GM04504 (cell line): ENCODE measurements at regions not wholly inside any gene's neighbourhood (a gene's known extent, or its start where the extent isn't known, plus 50 kb on each side); places are given as distances from the start of the nearest gene placed in this dataset.

Source experiments
- DNase-seq: peaks from one replicate; pipeline ENCODE4 v3.0.0-alpha.2; 2012; ENCODE audit warnings: low read depth

DNA sequence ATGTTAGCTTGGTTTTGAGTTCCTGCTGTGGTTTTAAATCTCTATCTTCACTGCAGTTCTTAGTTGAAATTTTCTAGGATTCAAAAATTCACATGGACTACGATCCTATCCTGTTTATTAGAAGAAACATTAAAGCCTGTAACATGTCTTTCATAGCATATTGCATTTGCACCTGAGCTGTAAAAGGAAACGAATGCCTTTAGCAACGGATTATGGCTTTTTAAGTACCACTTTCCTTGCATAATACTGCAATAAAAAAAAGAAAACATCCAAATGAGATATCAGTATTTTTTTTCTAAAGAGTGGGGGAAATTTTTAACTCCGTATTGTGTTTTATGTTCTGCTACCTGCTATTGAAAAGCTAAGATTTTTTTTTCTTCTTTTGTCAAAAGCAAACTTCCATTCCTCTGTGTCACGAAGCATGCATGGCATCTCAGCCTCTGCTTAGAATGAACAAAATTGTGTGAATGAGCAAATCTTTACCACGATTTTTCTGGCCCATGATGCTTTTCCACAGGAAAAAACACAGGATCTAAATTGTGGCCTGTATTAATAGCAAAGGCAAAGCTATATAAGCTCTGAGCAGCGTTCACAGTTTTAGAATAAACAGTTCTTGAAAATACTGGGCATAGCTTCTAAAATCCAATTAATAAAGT lies 110.0 kb upstream of the CDIN1 start:
- DNase-seq, result no peak

DNA sequence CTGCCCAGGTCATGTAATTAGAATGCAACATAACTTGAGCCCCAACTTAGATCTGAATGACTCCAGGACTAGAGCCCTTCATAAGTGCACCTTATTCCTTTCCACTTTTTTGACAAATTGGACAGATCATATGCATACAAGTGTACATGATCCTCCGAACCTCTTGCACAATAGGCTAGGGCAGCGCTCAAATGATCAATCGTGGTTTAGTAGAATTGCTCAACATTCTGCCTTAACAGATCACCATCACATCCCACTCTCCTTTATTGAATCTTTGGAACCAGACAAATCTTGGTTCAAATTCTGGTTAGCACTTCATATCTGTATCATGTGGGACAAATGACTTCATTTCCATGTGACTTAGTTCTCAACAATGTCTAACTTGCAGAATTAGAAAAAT lies 106.8 kb upstream of the CDIN1 start:
- DNase-seq, result no peak

DNA sequence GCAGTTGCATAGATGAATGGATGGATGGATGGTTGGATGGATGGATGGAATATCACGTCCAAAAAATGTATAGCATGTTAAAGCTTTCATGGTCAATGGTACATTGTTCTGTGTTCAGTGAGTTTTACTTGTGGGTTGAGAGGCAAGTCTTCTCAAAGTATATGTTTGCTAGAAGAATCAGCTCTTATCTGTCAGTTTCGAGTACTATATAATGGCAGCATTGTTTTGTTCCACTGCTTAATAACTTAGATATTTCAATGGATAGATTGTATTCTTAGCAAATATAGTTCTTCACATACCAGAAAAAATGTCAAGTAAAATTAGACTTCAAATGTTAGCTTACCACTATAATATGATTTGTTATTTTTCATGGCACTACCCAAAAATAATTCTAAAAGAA lies 100.9 kb upstream of the CDIN1 start:
- no peak for DNase-seq

DNA sequence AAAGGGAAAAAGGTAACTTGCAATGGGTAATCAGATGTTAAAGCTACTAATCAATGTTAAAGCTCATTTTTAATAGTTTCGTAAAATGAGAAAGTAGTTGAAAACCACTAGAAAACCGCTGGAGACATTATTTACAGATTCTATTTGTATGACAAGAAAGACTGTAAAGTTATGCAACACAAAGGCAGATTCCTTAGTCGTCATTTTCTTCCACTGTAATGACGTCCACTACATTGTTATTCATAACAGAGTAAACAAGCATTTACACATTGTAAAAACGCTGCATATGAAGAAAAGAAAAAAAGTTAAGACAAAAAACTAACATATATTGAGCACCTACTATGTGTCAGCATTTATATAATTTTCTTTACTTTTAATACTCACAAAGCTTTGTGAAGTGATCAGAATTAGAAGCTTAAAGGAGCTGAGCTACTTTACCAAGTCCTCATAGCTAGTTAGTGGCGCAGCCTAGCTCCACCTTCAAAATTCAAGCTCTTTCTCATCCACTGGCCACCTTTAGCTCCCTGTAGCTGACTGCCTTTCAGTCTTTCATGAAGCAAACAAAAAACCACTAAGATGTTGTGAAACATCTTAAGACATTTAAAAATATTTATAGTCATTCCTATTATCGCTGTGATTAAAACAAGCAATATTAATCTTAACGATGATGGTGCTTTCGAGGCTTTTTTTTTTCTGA lies 100.1 kb upstream of the CDIN1 start:
- DNase-seq, result peak; percentile 46

DNA sequence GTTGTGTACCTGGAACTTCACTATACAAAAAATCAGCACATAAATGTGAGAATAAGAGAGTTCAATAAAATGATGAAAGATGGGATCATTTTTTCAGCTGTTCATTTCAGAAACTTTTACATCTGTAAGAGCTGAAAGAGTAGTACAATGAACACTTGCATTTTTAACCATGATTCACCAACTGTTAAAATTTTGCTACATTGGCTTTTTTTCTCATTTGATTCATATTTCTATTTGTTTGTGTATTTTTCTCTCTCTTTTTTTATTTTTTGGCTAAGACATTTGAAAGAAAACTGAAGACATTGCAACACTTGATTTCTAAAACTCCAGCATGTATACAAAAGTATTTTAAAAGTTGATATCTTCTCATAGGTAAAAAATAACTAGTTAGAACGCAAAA lies 98.3 kb upstream of the CDIN1 start:
- DNase-seq, result no peak

DNA sequence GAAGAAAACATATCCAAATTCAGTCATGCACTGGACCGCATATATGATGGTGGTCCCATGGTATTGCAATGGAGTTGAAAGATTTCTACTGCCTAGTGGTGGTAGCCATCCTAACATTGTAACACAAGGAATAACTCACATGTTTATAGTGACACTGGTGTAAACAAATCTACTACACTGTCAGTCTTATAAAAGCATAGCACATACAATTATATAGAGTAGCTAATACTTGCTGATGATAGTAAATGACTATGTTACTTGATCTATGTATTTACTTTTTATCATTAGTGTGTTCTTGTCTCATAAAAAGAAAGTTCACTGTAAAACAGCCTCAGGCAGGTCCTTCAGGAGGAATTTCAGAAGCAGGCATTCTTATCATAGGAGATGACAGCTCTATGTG lies 96.0 kb upstream of the CDIN1 start:
- no peak for DNase-seq

DNA sequence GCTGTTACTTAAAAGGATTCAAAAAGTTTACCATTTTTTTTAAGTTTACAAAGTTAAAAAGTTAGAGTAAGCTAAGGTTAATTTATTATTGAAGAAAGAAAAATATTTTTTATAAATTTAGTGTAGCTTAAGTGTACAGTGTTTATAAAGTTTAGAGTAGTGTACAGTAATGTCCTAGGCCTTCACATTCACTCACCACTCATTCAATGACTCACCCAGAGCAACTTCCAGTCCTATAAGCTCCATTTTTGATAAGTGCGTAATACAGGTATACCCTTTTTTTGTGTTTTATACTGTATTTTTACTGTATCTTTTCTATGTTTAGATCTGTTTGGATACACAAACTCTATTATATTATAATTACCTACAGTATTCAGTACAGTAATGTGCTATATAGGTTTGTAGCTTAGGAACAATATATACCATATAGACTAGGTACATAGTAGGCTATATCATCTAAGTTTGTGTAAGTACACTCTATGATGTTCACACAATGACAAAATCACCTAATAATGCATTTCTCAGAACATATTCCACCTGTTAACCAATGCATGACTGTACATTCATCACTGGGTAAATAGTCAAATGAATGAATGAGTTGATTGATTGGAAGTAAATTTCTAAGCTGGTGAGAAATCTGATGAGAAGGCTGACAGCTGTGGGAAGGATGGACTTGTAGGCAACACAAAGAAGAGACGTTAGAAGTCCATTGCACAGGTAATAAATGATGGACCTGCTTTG lies 95.2 kb upstream of the CDIN1 start:
- no peak for DNase-seq

DNA sequence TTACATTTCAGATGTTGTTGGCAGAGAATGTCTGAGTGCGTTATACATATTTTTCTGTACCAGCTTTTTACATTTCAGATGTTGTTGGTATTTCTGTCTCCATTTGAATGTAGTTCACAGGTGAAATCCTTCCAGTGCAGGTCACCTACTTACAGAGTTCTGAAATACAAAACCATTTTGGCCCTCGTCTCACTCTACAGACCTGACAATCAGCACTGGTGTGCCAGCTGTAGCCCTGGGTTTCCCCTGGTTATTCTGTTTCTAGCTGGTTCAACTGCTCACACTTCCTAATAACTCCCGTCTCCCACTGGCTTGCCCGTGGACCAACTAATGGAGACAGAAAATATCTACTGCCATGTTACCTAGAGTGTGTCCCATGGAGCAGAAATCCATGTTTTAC lies 87.5 kb upstream of the CDIN1 start:
- no peak for DNase-seq

DNA sequence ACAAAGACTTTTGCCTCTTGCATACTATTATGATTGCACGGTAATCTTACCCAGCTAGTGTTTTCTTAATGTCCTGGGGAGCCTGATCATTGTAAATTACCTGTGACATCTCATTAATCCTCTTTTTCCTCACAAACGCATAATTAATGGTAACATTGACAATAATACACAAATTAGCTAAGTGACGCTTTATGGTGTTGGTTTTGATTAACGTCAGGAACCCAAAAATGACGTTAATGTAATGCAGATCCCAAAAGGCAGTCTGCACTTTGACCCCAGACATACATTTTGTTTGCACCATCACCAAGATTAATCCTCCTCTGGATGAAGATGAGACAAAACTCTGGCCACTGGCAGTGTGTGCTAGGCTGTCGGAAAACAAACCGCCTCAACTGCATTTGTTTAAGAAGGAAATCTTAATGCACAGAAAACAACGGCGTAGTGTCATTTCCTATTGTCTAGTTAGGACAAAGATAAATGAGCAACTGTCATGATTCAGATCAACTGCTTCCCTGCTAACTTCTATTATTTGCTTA lies 83.9 kb upstream of the CDIN1 start:
- no peak for DNase-seq

DNA sequence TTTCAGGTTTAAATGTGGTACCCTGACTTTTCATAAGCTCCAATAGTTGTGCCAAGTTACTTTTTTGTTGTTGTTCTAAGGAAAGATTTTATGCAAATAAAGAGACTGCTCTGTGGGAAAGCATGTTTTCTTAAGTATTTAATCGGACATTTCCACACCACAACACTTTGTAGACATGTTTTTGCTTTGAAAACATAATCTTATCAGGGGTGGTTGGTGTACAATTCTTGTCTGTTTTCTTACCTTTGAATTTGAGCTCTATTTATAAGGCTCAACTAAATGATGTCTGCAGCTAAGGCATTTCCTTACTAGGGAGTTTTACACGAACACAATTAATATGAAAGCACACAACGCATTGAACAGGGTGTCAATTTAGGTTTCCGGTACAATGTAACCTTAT lies 81.5 kb upstream of the CDIN1 start:
- DNase-seq, result no peak

DNA sequence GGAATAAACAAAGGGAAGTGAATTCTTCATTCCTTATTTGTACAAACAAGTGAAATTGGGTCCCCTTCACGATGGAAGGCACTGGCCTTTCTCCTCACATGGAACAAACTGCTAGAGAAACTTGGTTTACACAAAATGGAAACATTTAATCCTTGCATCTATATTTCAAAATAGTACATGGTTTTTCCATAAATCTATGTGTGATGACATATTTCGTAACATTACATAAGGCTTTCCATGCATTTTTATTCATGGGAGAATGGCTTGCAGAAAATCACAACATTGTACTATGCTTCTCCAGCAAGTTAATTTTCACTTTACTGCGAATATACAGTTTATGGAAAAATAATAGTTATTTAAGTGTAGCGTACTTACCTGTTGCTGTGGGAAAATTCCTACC lies 81.0 kb upstream of the CDIN1 start:
- no peak for DNase-seq

DNA sequence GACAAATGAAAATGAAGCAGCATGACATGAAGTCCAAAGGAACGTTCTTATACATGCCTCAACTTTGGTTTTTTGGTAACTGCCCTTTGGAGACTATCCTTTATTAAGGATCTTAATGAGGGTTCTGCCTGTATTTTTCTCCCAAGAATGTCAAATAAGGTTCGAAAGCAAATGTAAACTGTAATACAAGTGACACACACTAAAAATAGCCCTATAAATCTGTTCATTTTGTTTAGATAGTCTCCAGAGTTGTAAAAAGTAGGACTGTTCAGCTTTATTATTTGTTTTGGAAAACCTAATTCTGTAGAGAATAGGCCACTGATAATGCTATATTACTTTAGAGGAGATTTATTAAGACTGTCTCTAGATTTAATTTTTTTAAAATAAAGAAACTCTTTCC lies 80.5 kb upstream of the CDIN1 start:
- DNase-seq, result no peak

DNA sequence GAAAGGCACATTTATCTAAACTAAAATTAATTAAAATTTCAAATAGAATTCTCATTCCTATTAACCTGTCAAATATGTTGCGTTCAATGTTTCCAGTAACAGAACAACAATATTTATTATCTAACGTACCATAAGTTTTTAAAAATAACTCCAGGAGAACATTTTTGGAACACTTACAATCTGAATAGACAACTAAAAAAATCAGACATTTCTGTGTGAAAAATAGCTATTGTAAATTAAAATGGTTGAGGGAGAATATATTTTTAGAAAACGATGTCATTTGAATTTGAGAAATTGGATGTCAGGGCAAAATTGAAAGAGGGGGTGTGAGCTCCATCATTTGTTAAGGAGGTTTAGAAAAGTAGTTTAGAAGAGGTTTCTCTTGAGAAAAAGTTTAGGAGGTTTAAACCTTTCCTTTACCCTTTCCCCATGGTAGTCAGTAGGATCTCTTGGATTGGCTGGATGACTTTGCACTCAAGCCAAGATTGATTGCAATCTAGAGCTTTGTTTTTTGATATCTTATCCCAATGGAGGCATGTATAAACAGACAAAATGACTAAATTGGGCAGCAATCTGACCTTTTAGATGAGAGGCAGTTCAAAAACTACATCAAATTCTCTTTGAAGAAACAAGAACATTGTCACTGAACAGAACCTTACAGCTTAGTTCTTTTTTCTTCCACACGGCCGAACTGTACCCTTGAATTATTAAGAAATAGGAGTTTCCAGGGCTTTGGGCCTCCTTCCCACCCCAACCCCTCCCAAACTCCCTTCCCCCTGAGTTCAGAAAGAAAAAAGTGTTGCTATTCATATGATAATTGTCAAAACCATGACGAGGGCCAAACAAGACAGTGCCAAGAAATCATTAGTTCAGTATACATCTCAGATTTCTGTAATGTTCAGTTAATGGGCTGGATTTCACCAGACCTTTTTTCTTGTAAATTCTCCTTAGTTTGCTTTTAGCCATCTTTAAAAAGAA lies 79.7 kb upstream of the CDIN1 start:
- no peak for DNase-seq

DNA sequence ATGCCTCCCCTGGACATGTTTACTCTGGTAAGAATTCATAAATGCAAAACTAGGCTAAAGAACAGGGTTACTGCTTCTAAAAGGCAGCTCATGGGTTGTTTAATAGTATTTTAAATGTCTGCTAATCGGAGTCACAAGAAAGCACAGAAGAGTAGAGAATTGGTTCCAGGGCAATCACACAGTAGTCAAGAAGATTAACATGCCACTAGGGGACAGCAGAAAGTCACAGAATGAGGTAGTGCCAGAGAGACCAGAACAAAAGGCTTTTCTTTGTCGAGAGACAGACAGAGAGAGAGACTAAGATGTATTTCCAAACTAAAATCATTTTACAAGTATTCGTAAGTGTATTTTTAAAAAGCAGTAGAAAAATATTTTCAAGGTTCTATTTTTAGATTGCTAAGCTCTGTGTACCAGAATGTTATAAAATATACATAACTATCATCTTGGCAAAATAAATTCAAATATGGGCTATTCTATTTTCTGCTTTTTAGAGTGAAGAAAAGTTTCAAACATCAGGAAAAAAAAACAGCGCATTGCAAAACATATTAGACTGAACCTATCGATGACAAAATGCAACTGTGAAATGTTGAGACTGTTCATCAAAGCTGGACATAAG lies 78.3 kb upstream of the CDIN1 start:
- DNase-seq, result peak; percentile 52

DNA sequence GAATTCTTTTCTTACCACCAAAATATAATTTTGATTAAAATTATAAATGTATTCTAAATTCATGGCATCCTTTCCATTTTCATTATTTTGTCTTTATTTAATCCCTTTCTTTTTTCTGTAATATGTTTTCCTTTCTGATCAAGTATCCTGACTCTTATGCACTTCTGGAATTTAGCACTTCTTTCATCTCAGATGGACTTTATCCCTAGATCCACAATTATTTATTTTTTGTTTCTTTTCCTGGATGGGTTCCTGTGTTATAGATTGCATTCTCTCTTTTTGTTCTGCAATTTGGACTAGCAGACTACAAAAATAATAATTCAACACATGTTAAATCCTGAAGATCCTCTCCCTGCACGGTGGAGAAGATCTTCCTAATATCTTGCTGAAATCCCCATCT lies 76.9 kb upstream of the CDIN1 start:
- DNase-seq, result no peak

DNA sequence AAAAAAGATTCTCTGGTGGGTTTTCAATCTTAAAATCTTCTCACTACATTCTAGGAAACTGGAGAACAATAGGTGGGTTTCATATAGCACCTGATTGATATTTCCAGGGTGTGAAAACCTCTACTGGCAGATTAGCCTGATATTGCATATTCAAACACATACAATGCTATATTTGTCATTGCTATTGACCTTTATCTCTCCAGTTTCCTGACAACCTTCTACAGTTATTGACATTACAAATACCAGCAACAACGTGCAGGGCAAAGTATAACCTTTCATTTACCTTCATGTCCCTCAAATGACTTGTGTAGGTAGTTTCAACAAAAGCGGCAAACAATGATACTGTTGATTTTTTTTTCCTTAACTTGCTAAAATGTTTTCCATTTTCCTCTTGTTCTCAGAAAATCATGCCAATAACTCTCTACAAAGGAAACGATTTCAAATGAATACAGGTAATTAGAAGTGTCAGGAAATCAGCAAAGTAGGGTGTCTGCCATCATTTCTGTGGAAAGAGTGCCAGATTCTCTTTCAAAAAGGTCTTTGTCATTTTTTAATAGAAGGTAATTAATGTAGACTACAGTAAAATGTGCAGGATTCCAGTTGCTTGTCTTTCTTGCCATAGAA lies 72.6 kb upstream of the CDIN1 start:
- DNase-seq, result no peak

DNA sequence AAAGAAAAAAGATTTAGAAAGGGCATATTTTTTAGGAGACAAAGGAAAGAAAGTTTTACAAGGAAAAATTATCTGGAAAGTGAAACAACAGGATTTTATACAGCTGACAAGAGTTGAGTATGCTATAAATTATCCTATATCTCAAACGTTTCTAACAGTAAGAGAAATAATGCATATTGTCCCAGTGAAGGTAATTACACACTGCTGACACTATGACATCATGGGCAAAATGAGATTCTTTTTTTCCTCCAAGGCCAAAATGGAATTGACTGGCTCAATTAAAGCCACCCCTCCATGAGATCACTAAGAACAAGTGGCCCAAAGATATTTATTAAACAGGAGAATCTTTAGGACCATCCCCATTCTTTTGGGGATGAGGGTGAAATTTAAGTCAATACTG lies 72.0 kb upstream of the CDIN1 start:
- no peak for DNase-seq

DNA sequence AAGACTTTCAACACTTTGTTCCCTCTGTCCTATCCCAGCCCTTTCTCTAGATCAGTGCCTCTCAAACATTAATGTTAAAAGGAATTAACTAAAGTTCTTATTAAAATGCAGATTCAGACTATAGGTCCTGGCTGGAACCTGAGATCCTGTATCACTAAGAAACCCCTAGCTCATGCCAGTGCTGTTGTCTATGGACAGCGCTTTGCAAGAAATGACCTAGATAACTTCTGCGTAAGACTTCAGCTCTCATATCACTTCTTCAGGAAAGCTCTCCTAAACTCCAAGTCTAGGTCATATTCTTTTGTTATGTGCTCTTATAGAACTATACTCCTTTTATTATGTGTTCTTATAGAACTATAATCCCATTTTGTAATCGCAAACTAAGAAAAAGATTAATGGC lies 67.8 kb upstream of the CDIN1 start:
- no peak for DNase-seq

DNA sequence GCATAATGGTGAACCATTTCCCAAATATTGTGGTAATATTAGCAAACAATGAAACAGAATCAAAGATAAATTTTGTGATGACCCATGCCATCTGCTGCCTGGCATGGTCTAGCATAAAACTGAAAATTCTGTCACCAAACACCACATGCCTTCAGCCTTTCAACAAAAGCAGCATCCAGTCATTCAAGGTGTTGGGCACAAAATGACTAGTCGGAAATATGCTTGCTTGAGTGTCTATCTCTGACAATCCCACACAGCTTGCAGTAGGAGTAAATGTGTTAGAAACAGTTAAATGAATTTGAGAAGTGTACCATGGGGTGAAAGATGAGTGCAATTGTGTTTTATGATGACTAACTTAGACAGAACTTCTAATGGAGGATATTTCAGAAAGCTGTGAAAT lies 61.7 kb upstream of the CDIN1 start:
- no peak for DNase-seq

DNA sequence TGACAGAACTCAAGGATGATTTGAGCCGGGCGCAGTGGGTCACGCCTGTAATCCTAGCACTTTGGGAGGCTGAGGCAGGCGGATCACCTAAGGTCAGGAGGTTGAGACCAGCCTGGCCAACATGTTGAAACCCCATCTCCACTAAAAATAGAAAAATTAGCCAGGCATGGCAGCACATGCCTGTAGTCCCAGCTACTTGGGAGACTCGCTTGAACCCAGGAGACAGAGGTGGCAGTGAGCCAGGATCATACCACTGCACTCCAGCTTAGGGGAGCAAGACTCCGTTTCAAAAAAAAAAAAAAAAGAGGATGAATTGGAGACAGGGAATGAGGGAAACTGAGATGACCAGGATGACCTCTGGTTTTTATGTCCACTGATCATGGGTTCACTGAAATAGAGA lies 60.4 kb upstream of the CDIN1 start:
- DNase-seq, result no peak

DNA sequence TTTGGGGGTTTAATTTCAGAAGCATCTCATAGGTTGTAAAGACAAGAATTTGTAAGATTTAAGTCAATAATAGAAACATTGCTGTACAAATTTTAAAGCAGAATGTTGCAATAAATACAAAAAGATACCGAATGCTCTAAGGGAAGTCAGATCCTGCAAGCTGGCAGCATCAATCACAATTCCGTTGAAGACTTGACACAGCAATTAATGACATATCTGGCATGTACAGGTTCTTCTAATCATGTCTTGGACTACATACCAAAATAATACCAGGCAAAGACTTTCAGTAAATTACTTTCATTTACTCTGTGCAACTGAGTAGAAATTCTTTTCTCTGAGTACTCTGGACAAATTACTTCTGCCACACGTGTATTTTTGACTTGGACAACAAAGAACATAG lies 54.0 kb upstream of the CDIN1 start:
- no peak for DNase-seq
